NCI-H2081 treated with DMSO at 0.1 percent for 48 hours (cell line): ENCODE measurements at regions not wholly inside any gene's neighbourhood (a gene's known extent, or its start where the extent isn't known, plus 50 kb on each side); places are given as distances from the start of the nearest gene placed in this dataset.

Experiments used
- DNase-seq: peaks from one replicate; lab custom pipeline; 2025; lab: John Stamatoyannopoulos, UW

- no peak for DNase-seq
These were observed 74.3 kb upstream of the IFNAR2 start for GRCh38 chr21:33155422-33155821.

- no peak for DNase-seq
These were observed 72.4 kb upstream of the IFNAR2 start for GRCh38 chr21:33157303-33157702.

GRCh38 chr21:33158654-33159053 lies 71.1 kb upstream of the IFNAR2 start:
- DNase-seq, result no peak

- no peak for DNase-seq
These were observed 67.2 kb upstream of the IFNAR2 start for GRCh38 chr21:33162436-33162951.

GRCh38 chr21:33168886-33169285 lies 60.9 kb upstream of the IFNAR2 start:
- no peak for DNase-seq

DNA sequence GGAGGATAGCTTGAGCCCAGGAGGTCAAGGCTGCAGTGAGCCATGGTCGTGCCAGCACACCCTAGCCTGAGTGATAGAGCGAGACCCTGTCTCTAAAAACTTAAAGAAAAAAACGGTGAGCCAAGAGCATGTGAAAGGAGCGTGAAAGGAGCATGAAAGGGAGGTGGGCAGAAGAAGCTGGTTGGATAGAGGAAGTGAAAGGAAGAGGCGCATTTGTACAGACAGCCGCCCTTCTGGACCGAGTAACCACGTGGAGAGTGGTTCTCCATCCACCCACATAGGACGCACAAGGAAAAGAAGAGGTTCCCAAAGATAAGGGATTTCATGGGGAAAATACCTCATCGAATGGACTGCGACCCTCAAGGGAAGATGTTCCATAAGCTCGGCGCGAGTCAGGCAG lies 60.4 kb upstream of the IFNAR2 start:
- DNase-seq, result no peak

- DNase-seq, result no peak
These were observed 58.0 kb upstream of the IFNAR2 start for GRCh38 chr21:33171616-33172169.

GRCh38 chr21:33174756-33175155 lies 55.0 kb upstream of the IFNAR2 start:
- no peak for DNase-seq
